ENCODE measurements at regions not wholly inside any gene's neighbourhood (a gene's known extent, or its start where the extent isn't known, plus 50 kb on each side); places are given as distances from the start of the nearest gene placed in this dataset.
"Not testable (repeated sequence)": the region's sequence is repeated elsewhere in the genome, so short reads cannot be mapped to it uniquely, and the experiment has no call there.

DNA sequence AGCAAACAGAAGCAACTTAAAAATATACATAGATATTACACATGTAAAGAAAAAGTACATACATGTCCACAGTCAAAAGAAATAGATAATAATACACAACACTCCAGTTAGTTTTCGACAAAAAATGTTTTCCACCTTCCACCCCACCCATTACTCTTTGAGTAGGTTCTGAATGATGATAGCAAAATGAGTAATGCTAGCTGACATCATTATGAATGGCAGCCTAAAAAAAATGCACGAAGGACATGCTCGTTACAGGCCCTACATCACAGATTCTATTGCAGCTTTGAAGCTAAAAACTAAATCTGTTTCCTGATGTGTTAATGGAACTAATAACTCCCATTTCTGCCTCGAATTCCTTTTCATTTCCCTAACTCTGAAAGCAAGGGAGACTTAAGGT lies 578.7 kb upstream of the NETO1 start:
- DNase-seq (ENCODE audit: low read depth): no peak

DNA sequence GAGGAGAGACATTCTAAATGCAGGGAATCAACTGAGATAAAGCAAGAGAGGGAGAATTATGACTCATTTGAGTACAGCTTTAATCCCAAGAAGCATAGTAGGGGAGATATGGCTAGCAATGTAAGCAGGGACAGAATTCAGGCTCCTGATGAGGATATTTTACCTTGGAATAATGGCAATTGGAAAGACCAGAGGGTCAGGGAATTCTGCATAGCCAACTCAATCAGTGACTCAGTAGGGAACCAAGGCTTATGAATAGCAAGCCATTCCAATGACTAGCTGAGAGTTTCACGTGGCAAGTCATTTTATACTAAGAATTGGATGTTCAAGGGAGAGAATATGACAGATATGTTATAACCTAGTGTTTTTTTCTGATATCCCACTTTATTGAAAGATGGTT lies 563.8 kb upstream of the NETO1 start:
- DNase-seq (ENCODE audit: low read depth): no peak

DNA sequence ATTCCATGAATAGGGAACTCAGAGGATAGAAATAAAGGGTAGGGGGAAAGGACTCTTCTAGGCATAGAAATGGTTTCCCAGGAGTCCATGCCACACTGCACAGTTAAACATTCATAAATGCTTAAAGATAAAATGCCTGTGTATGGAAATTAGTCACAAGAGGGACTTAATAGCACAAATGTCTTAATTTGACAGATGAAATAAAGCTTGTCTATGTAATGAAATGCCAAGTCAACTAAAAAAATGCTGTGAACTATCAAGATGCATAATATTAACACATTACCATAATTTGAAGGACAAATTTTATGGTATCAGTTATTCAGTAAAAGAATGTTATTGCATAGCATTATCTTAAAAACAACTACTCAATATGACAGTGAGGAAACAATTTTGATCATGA lies 553.2 kb upstream of the NETO1 start:
- no peak for DNase-seq (ENCODE audit: low read depth)

DNA sequence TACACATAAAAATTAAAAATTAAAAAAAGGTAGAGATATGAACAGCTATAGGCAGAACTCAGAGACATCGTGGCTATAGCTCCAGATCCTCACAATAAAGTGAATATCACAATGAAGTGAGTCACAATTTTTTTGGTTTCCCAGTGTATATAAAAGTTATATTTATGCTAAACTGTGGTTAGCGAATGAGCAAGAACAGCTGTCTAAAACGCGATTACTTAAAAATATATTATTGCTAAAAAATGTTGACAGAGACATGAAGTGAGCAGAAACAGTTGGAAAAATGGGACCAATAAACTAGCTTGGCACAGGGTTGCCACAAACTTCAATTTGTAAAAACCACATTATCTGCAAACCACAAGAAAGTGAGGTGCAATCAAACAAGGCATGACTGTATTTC lies 551.7 kb upstream of the NETO1 start:
- no peak for DNase-seq (ENCODE audit: low read depth)

DNA sequence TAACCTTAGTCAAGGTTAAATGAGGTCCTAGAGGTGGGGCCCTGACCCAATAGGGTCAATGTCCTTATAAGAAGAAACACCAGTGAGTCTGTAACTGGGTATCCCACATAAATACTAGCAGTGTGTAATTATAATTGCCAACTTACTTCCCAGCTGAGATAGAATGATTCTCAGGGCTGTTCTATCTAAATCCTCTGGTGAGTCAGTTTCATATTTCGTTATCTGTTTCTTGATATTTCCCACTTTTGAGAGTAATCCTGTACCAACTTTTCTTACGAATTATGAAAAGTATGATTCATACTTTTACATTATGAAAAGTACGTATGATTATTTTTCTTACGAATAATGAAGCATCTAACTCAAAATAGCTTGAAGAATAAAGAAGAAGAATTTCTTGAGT lies 546.8 kb upstream of the NETO1 start:
- no peak for DNase-seq (ENCODE audit: low read depth)

DNA sequence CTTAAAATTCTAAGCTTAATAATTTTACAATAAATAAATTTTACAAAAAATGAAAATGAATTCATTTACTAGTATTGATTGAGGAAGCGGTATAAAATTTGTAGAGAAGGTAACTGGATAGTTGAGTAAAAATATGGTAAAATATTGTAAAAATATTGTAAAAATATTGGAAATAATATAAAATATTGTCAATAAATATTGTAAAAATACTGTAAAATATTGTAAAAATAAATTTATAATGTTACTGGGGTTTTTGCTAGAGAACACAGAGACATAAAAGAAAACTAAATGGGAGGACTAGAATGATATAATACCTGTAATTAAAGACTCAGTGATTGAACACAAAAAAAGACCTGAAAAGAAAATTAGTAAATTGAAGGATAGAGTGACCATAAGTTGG lies 546.3 kb upstream of the NETO1 start:
- no peak for DNase-seq (ENCODE audit: low read depth)

DNA sequence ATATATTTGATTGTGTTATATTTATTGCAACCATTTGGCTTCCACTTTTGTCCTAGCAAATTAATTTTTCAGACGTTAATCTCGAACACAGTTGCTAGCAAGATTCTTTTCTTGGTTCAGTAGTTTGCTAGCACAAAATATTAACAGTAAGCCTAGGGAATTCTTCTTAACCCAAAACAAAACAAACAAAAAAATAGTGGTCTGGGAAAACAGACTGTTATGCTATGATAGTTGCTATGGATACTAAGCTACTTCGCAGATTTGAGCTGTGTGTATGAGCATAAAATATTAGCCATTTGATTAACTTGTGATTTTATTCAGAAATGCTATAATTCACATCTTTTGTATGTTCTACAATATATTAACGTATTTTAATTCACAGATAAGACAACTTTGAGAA lies 541.5 kb upstream of the NETO1 start:
- no peak for DNase-seq (ENCODE audit: low read depth)

DNA sequence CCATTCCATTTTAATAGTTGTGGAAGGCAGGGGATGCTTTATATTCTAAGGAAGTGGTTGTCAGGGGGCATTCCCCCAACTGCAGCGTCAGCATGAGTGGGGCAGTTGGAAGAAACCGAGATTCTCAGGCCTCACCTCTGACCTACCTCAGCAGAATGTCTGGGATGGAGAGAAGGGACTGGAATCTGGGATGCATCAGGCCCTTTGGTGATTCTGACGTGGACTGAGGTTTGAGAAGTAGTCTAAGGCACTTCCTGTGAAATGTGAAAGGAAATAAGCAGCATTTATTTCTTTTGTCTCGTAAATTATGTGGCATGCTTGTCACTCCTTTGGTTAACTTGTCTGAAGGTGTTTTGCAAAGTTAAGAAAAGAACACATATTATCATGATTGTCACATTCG lies 540.7 kb upstream of the NETO1 start:
- no peak for DNase-seq (ENCODE audit: low read depth)

DNA sequence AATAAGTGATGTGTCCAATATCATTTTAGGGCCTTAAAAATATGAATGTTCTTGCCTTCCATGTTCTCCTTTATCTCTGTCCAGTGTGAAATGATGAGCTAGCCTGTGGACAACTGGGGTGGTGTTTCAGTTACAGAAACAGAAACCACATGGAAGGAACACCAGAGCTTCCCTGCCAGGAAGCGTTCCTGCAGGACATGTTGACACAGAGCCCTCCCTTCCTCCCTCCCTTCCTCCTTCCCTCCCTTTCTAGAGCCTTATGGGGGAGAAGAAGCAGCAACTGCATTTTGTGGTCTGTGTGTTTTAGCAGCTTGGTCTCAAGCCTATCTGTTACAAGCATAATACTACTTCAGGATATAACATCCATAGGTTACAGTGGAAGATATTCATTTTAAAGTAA lies 539.7 kb upstream of the NETO1 start:
- DNase-seq (ENCODE audit: low read depth): no peak

DNA sequence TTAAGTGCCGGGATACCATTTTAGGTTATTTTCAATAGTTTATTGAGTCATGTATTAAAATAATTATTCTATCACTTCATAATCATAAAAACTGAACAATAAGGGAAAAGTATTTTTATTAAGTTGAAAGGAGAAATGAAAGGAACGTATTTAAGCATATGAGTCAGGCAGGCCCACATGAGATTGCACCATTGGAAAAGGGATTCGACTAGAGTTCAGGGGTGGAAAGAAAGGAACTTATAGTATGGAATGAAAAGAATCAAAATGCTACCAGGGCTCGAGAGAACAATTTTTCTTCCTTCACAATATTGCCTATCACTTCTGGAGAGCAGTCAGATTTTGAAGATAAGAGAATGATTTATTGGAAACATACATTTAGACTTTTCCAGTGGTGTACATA lies 516.5 kb upstream of the NETO1 start:
- no peak for DNase-seq (ENCODE audit: low read depth)

DNA sequence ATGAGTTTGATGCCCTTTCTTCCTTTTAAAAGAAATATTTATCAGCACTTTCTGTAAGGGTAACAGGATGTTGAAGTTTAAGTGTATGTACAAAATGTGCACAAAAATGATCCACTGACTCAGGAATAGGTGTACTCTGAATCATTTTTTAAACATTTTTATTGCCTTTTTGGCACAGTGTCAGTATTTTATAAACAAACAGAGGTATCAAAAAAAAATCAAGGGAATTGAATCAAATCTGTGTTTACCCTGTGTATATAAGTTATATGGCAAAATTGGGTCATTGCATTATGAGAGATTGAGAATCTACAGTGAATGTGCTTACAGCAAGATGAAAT lies 513.9 kb upstream of the NETO1 start:
- DNase-seq (ENCODE audit: low read depth): no peak

DNA sequence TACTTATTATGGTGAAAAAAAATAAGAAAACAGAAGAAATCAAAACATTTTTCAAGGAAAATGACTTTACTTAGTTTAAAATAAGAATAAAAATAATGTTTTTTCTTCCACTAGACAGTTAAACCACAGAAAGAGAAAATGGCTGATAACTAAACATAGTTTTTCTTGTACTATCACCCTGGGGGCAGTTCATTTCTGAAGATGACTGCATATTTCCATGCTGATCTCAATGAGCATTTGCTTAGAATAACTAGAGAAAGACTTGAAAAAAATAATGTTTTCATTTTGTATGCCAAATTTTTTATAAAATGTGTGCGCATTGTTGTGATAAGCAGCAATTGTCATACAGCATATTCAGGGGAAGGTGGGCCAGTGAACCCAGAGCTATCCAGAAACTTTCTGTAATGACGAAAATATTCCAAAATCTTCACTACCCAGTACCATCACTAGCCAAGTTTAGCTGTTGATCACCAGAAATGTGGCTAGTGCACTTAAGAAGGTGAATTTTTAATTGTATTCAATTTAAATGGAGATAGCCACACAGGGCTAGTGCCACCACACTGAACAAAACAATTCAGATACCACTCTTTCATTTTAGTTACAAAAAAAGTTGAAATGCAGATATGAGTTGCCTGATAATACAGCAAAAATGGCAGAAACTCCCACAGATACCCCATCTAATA lies 513.4 kb upstream of the NETO1 start:
- DNase-seq (ENCODE audit: low read depth): no peak

DNA sequence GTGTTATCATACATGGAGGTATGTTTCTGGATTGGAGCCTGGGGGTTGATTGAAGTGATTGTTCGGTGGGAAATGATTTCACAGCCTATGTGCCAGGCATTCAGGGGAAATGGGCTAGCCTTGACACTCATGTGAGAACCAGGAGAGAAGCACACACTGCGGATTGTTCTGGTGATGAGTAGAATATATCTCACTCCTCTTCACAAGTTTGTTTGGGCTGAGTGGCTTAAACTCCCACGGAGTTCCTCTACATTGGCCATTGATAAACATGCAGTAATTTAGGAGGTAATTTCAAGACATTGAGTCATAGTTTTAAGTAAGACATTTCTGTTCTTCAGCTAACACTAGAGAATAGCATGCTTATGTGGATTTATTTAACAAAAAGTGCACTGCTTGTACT lies 498.9 kb upstream of the NETO1 start:
- DNase-seq (ENCODE audit: low read depth): no peak

DNA sequence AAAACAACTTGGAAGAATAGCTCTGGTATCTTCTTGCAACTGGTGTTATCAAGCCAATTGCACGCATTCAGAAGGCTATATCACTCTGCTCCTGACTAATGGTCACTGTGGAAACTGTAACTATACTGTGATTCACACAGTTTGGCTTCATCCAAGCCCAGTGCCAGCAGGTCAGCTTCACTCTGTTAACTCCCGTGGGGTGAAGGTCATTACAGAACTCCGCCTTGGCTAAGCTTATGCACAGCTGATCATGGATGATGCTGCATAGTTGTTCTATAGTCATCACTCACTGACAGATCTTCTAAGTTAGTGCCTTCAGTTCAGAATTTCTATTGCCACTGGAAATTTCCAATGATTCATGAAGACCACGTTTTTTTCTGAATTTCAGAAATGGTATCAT lies 497.2 kb upstream of the NETO1 start:
- DNase-seq (ENCODE audit: low read depth): no peak

DNA sequence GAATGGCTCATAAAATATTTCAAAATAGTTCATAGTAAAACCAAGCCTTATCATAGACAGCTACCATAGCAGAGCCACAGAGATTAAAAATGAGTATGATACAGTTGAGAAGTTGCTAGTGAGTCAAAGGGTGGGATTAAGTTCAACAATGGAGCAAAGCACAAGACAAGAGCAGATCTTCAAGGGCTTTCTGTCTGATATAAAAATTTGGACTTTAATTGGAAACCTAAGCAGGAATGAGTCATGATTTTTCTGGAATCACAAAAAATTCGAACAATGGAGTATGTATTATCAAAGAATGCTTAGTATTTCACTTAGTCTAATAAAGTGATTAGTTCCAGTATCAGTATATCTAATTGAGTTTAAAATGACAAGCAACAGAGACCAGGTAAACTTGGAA lies 487.3 kb upstream of the NETO1 start:
- DNase-seq (ENCODE audit: low read depth): no peak

DNA sequence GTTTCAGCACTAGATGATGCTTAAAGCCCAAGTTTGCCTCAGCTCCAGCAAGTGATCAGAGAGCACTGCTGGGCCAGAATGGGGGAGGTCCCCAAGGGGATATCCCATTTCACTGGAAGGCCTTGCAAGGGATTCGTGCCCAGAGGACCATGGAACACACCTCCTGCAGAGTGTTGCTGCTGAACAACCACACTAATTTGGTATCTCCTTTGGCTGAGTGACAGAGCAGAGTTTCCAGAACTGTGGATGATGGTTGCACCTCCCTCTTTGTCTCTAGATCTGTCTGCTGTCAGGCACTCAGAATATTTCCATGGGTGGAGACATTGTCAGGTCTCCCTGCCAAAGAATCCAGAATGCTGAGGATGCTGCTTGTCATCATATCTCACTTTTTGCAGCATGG lies 484.8 kb upstream of the NETO1 start:
- DNase-seq (ENCODE audit: low read depth): no peak

DNA sequence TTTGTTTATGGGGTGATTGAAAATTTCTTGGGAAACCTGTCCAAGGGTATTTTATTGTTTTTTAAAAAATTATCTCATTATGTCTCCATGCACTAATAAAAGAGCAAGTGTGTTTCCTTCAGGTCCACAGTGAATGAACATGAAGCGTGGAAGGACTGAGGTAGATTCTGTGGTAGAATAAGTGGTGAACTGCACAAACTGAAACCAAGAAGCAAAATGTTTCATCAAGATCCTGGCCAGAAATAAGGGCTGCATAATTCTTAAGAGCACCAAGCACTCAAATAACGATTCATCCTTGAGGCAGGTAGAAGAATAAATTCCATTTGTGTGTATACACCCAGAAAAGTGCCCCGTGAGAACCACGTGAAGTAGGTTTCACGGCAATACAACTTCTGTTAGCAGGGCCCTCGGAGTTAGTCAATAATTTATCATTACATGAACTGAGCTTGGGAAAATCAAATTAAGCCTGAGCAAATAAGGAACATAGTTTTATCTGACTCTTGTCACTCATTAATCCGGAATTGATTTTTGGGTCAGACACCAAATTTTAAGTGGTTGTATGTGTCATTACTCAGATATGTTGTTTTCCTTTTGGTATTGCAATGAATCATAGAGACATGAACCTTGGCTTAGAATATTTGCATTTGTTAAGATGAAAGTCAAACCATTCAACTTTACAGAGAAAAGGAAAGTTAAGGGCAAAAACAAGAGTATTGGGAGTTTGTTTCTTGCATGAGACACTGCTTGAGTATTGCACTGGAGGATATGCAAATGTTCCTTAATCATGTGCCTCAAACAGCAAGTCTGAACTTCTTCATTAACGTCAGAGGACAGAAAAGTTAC lies 472.6 kb upstream of the NETO1 start:
- no peak for DNase-seq (ENCODE audit: low read depth)

DNA sequence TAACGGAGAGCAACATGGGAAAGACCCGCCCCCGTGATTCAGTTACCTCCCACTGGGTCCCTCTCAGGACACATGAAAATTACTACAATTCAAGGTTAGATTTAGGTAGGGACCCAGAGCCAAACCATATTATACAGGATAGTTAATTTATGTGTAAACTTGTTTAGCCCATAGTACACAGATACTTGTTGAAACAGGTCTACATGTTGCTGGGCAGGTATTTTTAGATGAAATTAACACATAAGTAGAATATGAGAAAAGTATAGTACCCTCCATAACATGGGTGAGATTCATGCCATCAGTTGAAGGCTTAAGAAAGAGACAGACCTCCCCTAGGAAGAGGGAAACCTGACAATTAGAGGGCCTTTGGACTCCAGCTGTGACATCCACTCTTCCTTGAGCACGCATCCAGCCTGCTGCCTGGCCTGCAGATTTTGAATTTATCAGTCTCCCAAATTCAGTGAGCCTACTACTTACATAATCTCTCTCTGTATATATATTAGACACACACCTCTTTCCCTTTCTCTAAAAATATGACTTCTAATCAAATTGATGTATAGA lies 463.5 kb upstream of the NETO1 start:
- no peak for DNase-seq (ENCODE audit: low read depth)

DNA sequence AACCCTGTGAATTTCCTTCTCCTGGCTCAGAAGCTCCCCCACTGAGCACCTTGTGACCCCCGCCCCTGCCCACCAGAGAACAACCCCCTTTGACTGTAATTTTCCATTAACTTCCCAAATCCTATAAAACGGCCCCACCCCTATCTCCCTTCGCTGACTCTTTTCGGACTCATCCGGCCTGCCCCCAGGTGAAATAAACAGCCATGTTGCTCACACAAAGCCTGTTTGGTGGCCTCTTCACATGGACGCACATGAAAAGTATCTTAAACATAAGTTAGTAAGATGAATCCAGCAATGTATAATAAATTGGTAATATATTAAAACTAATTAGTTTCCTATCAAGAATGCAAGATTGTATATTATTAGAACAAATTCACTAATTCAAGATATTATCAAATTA lies 462.3 kb upstream of the NETO1 start:
- not testable (repeated sequence) for DNase-seq (ENCODE audit: low read depth)

DNA sequence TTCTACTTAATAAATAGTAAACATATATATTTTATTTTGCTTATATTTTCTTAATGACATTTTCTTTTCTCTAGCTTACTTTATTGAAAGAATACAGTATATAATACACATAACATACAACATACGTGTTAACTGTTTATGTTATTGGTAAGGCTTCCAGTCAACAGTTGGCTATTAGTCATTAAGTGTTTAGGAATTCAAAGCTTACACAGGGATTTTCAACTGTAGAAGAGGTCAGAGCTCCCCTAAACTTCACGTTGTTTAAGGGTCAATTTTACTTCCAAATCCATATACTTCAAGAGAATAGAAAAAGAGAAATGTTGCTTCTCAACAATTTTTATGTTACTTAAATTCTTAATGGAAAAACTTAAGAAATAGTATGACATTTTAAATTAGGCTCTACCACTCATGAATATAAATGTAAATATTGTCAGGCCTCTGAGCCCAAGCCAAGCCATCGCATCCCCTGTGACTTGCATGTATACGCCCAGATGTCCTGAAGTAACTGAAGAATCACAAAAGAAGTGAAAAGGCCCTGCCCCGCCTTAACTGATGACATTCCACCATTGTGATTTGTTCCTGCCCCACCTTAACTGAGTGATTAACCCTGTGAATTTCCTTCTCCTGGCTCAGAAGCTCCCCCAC lies 456.5 kb upstream of the NETO1 start:
- not testable (repeated sequence) for DNase-seq (ENCODE audit: low read depth)

DNA sequence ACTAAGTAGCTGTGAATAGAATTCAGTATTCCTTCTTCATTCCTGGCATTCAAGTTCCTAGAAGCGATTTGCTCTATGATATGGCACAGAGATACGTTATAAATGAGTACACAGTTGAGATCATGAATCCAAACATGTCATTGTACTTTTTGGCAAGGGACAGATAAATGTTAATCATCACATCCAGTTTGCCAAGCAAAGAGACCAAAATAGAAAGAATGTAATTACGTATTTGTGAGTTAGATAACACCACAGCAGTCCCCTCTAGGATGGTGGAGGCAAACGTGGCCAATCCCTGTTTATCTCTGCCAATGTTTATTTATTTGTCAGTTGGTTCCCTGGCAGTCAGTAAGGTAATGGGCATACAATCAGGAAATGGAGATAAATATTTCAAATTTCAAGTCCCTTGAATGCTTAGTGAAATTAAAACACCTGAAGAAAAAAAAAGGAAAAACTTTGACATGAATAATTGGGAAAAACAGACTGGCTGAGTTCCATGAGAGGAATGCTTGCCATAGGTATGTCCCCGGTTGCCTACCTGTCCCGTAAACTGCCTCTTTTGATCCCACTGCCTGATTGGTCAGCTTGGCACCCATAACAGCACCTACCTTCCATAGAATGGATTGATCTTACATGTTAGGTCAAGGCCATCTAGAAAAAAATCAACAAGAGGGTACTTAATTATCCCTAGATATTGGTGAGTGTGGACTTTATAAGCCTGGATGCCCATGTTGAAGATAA lies 451.1 kb upstream of the NETO1 start:
- DNase-seq (ENCODE audit: low read depth): no peak

DNA sequence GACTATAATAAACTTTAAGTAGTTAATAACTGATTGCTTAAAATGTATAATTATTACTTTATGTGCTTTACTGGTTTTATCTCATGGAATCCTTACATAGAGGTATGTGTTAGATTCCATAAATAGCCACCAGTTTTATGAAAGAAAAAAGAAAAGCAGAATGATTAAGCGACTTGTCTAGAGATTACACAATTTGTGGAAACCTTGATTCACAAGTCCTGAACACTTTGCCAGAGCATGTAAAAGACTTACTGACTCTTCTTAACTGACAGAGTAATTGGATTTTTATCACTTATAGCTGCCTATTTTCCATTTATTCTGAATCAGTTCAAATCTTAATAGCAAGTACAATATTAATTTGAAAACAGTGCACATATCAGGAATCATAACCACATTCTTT lies 448.7 kb upstream of the NETO1 start:
- DNase-seq (ENCODE audit: low read depth): no peak

Data from stimulated activated CD8-positive, alpha-beta memory T cell treated with anti-CD3 and anti-CD28 coated beads, Interleukin-15, amount 100 ng/mL, for 24 hours (primary cell).